ENCODE measurements at regions not wholly inside any gene's neighbourhood (a gene's known extent, or its start where the extent isn't known, plus 50 kb on each side); places are given as distances from the start of the nearest gene placed in this dataset.

DNA sequence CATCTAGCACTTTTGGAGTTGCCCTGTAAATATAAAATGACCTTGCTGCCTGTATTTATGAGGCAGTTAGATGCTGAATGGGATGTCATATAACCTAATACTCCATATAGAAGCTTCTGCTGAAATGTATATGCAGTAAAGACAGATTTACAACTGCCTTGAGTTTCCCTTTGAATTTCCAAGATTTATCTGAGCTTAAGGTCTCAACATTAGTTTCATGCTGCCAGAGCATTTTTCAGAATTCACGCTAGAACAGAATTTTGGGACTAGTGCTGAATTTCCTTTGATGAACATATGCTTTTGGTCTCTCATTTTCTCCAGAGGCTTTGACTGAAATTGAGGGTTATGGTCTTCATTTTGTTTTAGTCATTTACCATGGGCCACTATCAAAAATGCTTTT is 254.7 kb upstream of the FANCL start:
- intact Hi-C loops (cut with DNase I; ENCODE audit: low total_unique reads), result no loop called here
- TF ChIP-seq, protein P1, sequence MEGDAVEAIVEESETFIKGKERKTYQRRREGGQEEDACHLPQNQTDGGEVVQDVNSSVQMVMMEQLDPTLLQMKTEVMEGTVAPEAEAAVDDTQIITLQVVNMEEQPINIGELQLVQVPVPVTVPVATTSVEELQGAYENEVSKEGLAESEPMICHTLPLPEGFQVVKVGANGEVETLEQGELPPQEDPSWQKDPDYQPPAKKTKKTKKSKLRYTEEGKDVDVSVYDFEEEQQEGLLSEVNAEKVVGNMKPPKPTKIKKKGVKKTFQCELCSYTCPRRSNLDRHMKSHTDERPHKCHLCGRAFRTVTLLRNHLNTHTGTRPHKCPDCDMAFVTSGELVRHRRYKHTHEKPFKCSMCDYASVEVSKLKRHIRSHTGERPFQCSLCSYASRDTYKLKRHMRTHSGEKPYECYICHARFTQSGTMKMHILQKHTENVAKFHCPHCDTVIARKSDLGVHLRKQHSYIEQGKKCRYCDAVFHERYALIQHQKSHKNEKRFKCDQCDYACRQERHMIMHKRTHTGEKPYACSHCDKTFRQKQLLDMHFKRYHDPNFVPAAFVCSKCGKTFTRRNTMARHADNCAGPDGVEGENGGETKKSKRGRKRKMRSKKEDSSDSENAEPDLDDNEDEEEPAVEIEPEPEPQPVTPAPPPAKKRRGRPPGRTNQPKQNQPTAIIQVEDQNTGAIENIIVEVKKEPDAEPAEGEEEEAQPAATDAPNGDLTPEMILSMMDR (IDR thresholded peaks at IDR 0.05), result no peak
- TF ChIP-seq POLR2A (IDR thresholded peaks at IDR 0.05), result no peak
- Histone ChIP-seq H3K4me1 (no peaks in the 10 kb centered on the region), H3K27ac (no peak overlapping the region), H3K4me3 (no peak overlapping the region), H3K36me3 (no peaks in the 10 kb centered on the region), H3K9me3 (no peaks in the 10 kb centered on the region), H3K27me3 (no peaks in the 10 kb centered on the region)
- DNase-seq, result no peak

DNA sequence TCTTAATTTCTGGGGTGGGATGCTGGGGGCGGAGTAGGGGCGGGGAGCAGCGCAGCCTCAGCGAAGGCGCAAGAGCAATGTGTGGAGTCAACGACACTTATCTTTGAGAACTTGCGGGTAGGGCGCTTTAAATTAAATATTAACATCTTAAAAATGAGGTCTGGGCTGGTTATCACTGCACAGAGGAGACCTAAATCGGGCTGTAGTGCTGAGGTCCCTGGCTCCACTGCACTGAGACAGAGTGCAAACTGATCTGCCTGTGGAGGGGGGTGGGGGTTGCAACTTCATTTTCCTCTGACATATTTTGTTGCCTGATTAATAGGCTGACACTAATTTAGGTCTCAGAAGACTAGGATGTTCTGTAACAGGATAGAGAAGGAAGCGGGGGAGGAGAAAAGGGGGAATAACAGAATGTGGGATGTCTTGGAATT is 253.0 kb upstream of the FANCL start:
- Histone ChIP-seq H3K27ac (no peak overlapping the region), H3K4me1 (no peaks in the 10 kb centered on the region), H3K36me3 (no peaks in the 10 kb centered on the region), H3K27me3 (no peaks in the 10 kb centered on the region), H3K9me3 (no peaks in the 10 kb centered on the region), H3K4me3 (no peak overlapping the region)
- intact Hi-C loops (cut with DNase I; ENCODE audit: low total_unique reads), result no loop called here
- DNase-seq, result no peak
- TF ChIP-seq, protein P1 (IDR thresholded peaks at IDR 0.05), result no peak
- no peak for TF ChIP-seq POLR2A (IDR thresholded peaks at IDR 0.05)

DNA sequence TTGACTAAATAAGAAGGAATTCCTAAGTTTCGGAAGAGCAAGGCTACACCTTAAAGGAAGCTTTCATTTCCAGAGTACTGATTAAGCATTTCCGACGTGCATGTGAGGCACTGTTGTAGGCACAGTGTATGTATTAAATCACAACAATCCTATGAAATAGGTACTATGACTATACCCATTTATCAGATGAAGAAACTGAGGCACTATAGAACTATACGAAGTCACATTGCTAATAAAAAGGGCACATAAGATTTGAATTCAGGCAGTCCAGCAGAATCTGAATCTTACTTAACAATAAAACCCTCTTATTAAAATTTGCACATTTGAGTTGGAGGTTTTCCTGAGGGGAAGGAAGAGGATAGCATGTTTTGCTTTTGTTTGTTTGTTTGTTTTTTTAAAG is 243.5 kb upstream of the FANCL start:
- no peaks in the 10 kb centered on the region for H3K36me3 ChIP-seq
- H3K4me1 ChIP-seq, result no peaks in the 10 kb centered on the region
- no peak overlapping the region for H3K27ac ChIP-seq
- intact Hi-C loops (cut with DNase I; ENCODE audit: low total_unique reads), result no loop called here
- TF ChIP-seq POLR2A (IDR thresholded peaks at IDR 0.05), result no peak
- TF ChIP-seq, protein P1 (IDR thresholded peaks at IDR 0.05), result no peak
- DNase-seq, result no peak
- H3K27me3 ChIP-seq, result no peaks in the 10 kb centered on the region
- H3K9me3 ChIP-seq, result no peaks in the 10 kb centered on the region
- H3K4me3 ChIP-seq, result no peak overlapping the region

DNA sequence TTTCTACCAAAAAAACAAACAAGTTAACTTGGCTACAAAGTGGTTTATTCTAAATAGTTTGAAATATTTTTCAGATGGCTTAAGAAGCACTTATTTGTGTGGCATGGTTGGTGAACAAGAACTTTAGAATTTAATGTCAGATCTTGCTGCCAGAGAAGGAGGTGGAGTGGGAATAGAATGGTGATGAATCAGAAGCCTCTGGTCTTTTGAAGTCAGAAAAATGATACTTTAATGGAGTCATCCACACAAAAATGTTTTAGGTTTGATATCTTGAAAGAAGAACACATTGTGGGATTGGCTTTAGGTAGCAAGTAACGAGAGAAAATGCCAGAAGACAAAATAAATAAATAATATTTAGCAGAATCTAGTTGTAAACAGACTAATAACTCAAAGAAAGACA is 243.1 kb upstream of the FANCL start:
- H3K27me3 ChIP-seq, result no peaks in the 10 kb centered on the region
- DNase-seq, result no peak
- no peaks in the 10 kb centered on the region for H3K9me3 ChIP-seq
- intact Hi-C loops (cut with DNase I; ENCODE audit: low total_unique reads), result no loop called here
- no peaks in the 10 kb centered on the region for H3K36me3 ChIP-seq
- H3K4me1 ChIP-seq, result no peaks in the 10 kb centered on the region
- no peak for TF ChIP-seq POLR2A (IDR thresholded peaks at IDR 0.05)
- TF ChIP-seq, protein P1 (IDR thresholded peaks at IDR 0.05), result no peak
- H3K27ac ChIP-seq, result no peak overlapping the region
- no peak overlapping the region for H3K4me3 ChIP-seq

DNA sequence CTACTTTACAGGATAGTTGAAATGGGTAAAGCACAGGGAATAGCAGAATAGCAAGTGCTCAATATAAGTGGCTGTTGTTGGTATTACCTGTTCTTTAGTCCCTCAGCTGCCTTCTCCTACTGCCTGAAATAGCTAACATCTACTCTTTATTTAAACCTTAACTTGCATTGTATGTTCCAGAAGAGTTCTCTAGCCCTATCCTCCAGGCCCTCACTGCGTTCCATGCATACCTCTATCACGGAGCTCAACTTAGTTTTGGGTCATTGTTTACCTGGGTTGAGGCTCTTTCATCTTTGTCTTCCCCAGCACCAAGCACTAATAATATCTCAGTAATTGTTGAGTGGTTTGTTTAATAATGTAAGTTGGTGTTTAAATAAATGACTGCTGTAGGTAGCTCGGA is 242.2 kb upstream of the FANCL start:
- intact Hi-C loops (cut with DNase I; ENCODE audit: low total_unique reads), result no loop called here
- Histone ChIP-seq H3K27me3 (no peaks in the 10 kb centered on the region), H3K4me1 (no peaks in the 10 kb centered on the region), H3K9me3 (no peaks in the 10 kb centered on the region), H3K27ac (no peak overlapping the region), H3K4me3 (no peak overlapping the region), H3K36me3 (no peaks in the 10 kb centered on the region)
- TF ChIP-seq POLR2A (IDR thresholded peaks at IDR 0.05), result no peak
- TF ChIP-seq, protein P1 (IDR thresholded peaks at IDR 0.05), result no peak
- DNase-seq, result no peak
